Stimulated activated naive B cell treated with anti-CD40 and anti-IgM and Interleukin-4, amounts not matched to agents 10 μg/mL and 1 μg/mL and 100 μg/mL, for 72 hours (primary cell): ENCODE measurements at regions not wholly inside any gene's neighbourhood (a gene's known extent, or its start where the extent isn't known, plus 50 kb on each side); places are given as distances from the start of the nearest gene placed in this dataset.

Experiments
- ATAC-seq, 2 donors: fragments of 150-1000 bp; cut with Tn5 transposase; replicated peaks; 2 replicates each; pipeline ENCODE4 v1.10.0; 2021; ENCODE audit warnings: moderate library complexity in 1 of 2
- DNase-seq: peaks from one replicate; pipeline ENCODE4 v3.0.0; 2021
- H3K27ac Mint-ChIP-seq: one replicate; pipeline ENCODE4 v1.8.0; 2022; ENCODE audit warnings: mild to moderate bottlenecking, mixed read lengths
- H3K27me3 Mint-ChIP-seq, 2 donors: one replicate each; pipeline ENCODE4 v1.8.0; 2022; ENCODE audit warnings: mixed read lengths in 2 of 2
- H3K36me3 Mint-ChIP-seq, 2 donors: one replicate each; pipeline ENCODE4 v1.8.0; 2022; ENCODE audit warnings: mixed read lengths in 2 of 2, mild to moderate bottlenecking in 1 of 2
- H3K4me1 Mint-ChIP-seq, 2 donors: one replicate each; pipeline ENCODE4 v1.8.0; 2022; ENCODE audit warnings: mixed read lengths in 2 of 2, mild to moderate bottlenecking in 1 of 2
- H3K4me3 Mint-ChIP-seq, 2 donors: one replicate each; pipeline ENCODE4 v1.8.0; 2022; ENCODE audit warnings: mild to moderate bottlenecking in 2 of 2, mixed read lengths in 2 of 2, moderate library complexity in 1 of 2
- H3K9me3 Mint-ChIP-seq, 2 donors: one replicate each; pipeline ENCODE4 v1.8.0; 2022; ENCODE audit warnings: mixed read lengths in 2 of 2, mild to moderate bottlenecking in 1 of 2

DNA sequence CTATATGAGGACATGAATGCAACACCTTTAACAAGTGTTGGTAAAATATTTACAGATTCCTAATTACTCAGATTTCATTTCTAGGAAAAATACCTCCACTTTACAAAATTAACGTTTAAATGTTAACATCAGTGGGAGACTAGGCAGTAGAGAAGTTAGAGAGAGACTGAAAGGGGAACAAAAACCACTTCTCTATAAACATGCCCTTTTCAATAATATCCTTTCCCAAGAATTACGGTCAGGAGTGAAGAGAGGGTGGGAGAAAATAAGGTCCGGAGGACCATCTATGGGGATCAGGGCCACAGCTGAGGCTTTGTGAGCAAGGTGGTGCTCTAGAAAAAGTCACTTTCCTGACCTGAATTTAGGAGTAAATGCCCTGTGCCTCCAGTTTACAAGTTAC, 65.3 kb upstream of the WIPF1 start:
- H3K27ac Mint-ChIP-seq = peak overlapping the region; percentile 82
- peaks cover 48 to 71% of the 10 kb centered on the region in 2 donors for H3K4me1 Mint-ChIP-seq

DNA sequence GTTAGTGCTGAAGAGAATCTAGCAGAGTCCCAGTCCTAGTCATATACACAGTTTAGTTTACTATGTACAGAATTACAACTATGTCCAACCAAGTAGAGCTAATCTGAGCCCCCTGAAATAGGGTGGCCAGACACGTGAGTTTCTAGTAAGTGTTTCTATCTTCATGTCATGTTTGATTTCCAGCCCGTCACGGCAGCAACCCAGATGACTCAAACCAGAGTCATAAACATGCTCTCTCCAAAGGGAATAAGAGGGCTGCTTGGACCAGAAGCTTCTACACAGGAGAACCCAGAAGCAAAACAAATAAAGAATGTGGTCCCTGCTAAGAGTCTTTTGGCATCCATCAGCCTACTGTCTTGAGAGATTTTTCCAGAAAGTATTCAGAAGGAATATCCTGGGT, 64.9 kb upstream of the WIPF1 start:
- Mint-ChIP-seq H3K4me3 (peak overlapping the region; percentile 68 to 70), H3K4me1 (peaks cover 44 to 67% of the 10 kb centered on the region in 2 donors), H3K27me3 (no peaks in the 10 kb centered on the region), H3K27ac (peak overlapping the region; percentile 82), H3K9me3 (no peaks in the 10 kb centered on the region), H3K36me3 (peaks cover 5 to 10% of the 10 kb centered on the region in 2 donors)
- ATAC-seq (no peak), DNase-seq (no peak)

More for the DNA sequence above, 65.3 kb upstream of the WIPF1 start:
- Mint-ChIP-seq H3K9me3 (no peaks in the 10 kb centered on the region), H3K27me3 (no peaks in the 10 kb centered on the region), H3K36me3 (peaks cover 5 to 10% of the 10 kb centered on the region in 2 donors), H3K4me3 (peak overlapping the region; percentile 68 to 70)
- peak; percentile 11 for DNase-seq
- ATAC-seq = peak; percentile 50 to 57

DNA sequence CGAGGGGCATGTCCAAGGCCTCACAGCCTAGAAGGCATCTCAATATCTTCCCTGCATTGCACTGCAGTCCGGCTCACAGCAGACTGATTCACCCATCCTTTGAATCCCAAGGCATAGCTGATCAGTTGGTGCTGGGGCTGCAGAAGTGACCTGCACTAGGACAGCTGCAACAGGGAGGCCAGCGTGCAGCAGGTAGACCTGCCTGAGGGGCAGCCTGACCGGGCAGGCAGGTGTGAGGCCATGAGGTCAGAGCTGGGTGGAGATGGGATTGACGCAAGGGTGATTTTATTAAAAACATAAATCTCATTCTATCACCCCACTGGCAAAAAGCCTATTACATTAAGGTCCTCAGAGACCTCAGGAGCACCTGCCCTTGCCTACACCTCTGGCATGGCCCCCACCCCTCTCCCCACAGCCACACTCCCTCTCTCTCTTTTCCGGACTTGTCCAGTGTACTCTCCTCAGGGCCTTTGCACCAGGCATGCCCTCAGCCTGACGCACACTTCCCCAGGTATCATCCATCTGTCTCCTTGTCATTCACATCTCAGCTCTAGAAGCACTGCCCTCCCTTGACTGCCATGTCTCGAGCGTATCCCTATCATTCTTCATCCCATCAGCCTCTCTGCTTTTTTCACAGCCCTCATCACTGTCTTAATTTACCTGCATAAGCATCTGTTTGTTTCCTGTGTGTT, 63.5 kb upstream of the WIPF1 start:
- peaks cover 2% of the 10 kb centered on the region in 2 donors for H3K9me3 Mint-ChIP-seq
- peaks cover 12 to 17% of the 10 kb centered on the region in 2 donors for H3K36me3 Mint-ChIP-seq
- ATAC-seq (no peak), DNase-seq (no peak)
- peaks cover 33 to 54% of the 10 kb centered on the region in 2 donors for H3K4me1 Mint-ChIP-seq
- no peaks in the 10 kb centered on the region for H3K27me3 Mint-ChIP-seq
- no peak overlapping the region for H3K4me3 Mint-ChIP-seq
- H3K27ac Mint-ChIP-seq = no peak overlapping the region

DNA sequence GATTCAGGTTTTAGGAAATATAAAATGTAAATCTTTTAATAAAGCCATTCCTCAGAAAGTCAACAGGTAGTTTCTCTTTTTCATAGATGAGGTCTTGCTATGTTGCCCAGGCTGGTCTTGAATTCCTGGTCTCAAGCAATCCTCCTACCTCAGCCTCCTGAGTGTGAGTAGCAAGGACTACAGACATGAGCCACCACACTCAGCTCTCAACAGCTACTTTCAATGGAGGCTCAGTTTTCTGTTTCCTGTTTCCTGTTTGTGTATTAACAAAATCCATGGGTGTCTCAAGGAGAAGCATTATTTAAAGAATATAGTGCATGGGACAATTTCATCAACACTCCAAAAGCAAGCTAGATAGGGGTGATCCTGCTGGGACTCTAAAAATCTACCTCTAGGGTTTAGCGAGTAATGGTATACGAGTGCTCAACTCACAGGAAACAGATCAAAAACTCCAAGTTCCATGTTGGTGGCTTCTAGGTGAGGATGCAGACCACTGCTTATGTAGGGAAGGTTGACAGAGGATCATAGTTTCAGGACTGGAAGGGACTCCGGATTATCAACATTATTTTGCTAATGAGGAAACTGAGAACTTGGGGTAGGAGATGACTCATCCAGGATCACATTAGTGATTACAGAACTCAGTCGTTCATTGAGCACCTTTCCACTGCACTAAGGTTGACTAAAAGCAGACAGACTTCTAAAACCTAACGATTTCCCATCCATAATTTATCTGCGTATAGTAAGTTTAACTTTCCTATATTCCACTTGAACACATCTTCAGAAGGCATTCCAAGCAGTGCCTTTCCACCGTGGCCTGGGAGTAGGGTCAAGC, 61.7 kb upstream of the WIPF1 start:
- Mint-ChIP-seq H3K27ac (no peak overlapping the region), H3K4me3 (no peak overlapping the region), H3K9me3 (peaks cover 9% of the 10 kb centered on the region in 2 donors), H3K4me1 (peaks cover 39 to 54% of the 10 kb centered on the region in 2 donors), H3K27me3 (no peaks in the 10 kb centered on the region), H3K36me3 (peaks cover 21 to 33% of the 10 kb centered on the region in 2 donors)
- DNase-seq (no peak), ATAC-seq (no peak)

DNA sequence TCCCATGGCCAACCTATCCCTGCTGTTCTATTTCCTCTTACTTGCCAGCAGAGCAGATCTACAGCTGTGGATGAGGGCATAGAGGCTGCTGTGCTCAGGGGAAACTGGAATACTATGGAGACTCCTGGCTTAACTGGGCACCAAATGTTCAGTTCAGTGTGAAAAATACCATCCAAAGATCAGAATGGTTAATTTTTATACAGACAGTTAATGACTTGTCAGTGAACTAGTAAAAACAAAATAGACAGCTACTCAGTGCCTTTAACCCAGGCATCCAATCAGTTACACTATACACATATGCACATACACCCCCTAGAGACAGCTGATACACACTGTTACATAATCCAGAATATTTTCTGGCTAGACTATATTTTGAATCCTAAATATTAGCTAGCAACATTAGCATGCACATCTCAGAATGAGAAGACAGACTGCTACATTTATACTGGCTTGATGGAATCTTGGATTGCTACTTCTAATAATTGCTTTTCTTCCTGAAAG, 59.1 kb upstream of the WIPF1 start:
- Mint-ChIP-seq H3K27me3 (no peaks in the 10 kb centered on the region), H3K27ac (no peak overlapping the region), H3K4me1 (peaks cover 21 to 29% of the 10 kb centered on the region in 2 donors), H3K4me3 (no peak overlapping the region), H3K9me3 (peaks cover 9% of the 10 kb centered on the region in 2 donors), H3K36me3 (peaks cover 21 to 31% of the 10 kb centered on the region in 2 donors)
- ATAC-seq (no peak), DNase-seq (no peak)

DNA sequence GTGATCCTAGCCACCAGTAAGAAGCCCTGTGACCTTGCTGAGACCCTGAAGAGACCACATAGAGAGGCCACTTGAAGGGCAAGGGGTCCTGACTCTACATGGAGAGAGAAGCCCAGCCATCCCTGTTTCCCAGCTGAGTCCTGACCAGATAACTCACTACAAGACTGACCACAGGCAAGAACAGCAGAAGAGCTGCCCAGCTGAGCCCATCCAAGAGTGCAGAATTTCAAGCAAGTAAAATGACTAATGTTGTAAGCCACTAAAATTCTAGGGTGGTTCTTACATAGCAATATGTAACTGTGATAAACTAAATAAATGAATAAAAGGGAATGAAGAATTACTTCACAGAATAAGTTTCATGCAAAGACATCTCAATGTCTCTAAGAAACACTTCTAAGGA, 58.4 kb upstream of the WIPF1 start:
- Mint-ChIP-seq H3K27me3 (no peaks in the 10 kb centered on the region), H3K4me3 (no peak overlapping the region), H3K36me3 (peaks cover 17 to 25% of the 10 kb centered on the region in 2 donors)

DNA sequence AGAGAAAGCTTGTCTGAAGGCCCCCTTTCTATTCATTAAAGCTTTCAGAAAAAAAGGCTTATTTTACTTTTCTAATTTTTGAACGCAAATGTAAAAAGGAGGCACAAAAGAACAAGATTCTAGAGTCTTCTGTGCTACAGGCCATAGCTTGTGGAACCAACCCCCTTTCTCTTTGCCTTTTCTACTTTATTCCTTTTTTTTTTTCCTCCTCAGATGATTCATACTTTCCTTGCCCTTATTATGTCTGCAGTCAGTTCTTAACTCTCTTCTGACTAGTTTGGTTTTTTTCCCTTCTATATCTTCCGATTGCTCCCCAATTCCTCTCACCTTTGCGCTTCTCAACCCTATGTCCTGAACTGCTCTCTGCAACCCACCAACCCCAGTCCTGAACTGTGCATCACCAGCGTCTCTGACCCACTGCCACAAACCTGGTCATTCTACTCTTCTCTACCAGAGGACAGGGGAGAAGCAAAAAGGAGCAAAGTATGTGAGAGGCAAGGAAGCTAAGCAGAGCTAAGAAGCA, 56.9 kb upstream of the WIPF1 start:
- Mint-ChIP-seq H3K4me1 (peaks cover 25 to 34% of the 10 kb centered on the region in 2 donors), H3K27ac (no peak overlapping the region), H3K9me3 (peaks cover 10 to 11% of the 10 kb centered on the region in 2 donors), H3K4me3 (no peak overlapping the region), H3K27me3 (no peaks in the 10 kb centered on the region), H3K36me3 (peaks cover 24 to 30% of the 10 kb centered on the region in 2 donors)
- DNase-seq (no peak), ATAC-seq (no peak)

More for the DNA sequence above, 58.4 kb upstream of the WIPF1 start:
- Mint-ChIP-seq H3K27ac (no peak overlapping the region), H3K9me3 (peaks cover 9% of the 10 kb centered on the region in 2 donors), H3K4me1 (peaks cover 16 to 22% of the 10 kb centered on the region in 2 donors)
- ATAC-seq (no peak), DNase-seq (no peak)

DNA sequence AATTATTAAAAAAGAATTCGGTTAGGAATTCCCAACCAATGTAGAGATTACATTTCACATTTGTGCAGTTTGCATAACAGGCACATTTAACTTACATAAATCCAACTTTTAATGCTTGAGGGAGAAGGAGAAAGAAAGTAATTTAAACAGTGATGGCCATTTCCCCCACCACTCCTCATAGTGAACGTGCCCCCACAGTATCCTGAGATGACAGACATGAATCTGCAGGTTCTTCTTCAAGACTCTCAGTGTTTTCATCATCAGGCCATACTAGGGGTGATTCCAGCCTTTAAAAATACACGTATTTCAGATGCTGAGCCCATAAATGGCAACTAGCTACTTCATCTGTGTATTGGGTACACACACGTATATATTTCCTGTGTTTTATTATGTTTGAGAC, 51.3 kb upstream of the WIPF1 start:
- Mint-ChIP-seq H3K4me3 (no peak overlapping the region), H3K9me3 (peaks cover 4 to 6% of the 10 kb centered on the region in 2 donors), H3K27ac (no peak overlapping the region), H3K4me1 (peaks cover 15 to 33% of the 10 kb centered on the region in 2 donors), H3K27me3 (no peaks in the 10 kb centered on the region), H3K36me3 (peaks cover 23 to 26% of the 10 kb centered on the region in 2 donors)
- no peak for DNase-seq
- no peak for ATAC-seq
